ENCODE measurements at regions not wholly inside any gene's neighbourhood (a gene's known extent, or its start where the extent isn't known, plus 50 kb on each side); places are given as distances from the start of the nearest gene placed in this dataset.
A peak's percentile ranks its signal among the peaks of the same experiment; 100 is the strongest.

DNA sequence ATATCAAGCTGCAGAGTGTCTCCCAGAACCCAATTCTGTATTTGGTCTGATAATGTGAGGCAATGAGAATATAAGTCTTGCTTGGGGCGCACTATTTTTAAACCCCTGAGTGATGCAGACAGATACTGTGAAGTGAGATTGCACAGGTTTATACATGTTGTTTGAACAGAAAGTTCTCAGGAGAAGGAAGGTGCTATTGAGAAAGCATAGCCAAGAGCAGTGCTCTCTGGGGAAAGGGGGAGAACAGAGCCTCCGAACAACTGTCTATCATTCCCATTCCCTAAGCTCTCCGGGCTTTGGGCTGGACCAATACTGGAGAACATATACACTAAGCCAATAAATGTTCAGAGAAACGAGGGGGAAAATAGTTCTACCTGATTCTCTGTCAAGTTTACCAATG lies 75.8 kb downstream of the PERP start:
- Histone ChIP-seq H2AFZ (ENCODE audit: low read length) (no peak overlapping the region), H3K36me3 (ENCODE audit: low read depth, low read length) (no peaks in the 10 kb centered on the region), H4K20me1 (ENCODE audit: low read length) (no peaks in the 10 kb centered on the region), H3F3A (ENCODE audit: low read length, unreplicated experiment) (no peaks in the 10 kb centered on the region), H3K4me2 (ENCODE audit: low read length) (no peak overlapping the region), H3K9ac (ENCODE audit: low read length) (no peak overlapping the region), H3K79me2 (ENCODE audit: low read length) (no peaks in the 10 kb centered on the region), H3K27me3 (ENCODE audit: low read length) (no peaks in the 10 kb centered on the region), H3K9me3 (ENCODE audit: low read length) (no peaks in the 10 kb centered on the region), H3K4me1 (ENCODE audit: insufficient read depth, low read length) (peaks cover 23% of the 10 kb centered on the region), H3K27ac (ENCODE audit: low read length) (peak overlapping the region; percentile 44), H3K9me2 (replicated peaks; ENCODE audit: low read length) (no peaks in the 10 kb centered on the region), H3K4me3 (ENCODE audit: low read length) (no peak overlapping the region)
- ChIA-PET POLR2A (ENCODE audit: unreplicated experiment) (no interaction called here), CTCF (no interaction called here)
- DNase-seq (no peak), ATAC-seq (no peak)
- intact Hi-C loops (cut with micrococcal nuclease), result no loop called here
- TF ChIP-seq, protein P1, sequence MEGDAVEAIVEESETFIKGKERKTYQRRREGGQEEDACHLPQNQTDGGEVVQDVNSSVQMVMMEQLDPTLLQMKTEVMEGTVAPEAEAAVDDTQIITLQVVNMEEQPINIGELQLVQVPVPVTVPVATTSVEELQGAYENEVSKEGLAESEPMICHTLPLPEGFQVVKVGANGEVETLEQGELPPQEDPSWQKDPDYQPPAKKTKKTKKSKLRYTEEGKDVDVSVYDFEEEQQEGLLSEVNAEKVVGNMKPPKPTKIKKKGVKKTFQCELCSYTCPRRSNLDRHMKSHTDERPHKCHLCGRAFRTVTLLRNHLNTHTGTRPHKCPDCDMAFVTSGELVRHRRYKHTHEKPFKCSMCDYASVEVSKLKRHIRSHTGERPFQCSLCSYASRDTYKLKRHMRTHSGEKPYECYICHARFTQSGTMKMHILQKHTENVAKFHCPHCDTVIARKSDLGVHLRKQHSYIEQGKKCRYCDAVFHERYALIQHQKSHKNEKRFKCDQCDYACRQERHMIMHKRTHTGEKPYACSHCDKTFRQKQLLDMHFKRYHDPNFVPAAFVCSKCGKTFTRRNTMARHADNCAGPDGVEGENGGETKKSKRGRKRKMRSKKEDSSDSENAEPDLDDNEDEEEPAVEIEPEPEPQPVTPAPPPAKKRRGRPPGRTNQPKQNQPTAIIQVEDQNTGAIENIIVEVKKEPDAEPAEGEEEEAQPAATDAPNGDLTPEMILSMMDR (conservative IDR thresholded peaks at IDR 0.05; ENCODE audit: low read depth, low read length), result no peak
- TF ChIP-seq EZH2phosphoT487 (IDR thresholded peaks at IDR 0.05; ENCODE audit: borderline replicate concordance, low read length) (no peak), EZH2 (IDR thresholded peaks at IDR 0.05; ENCODE audit: low read length, unreplicated experiment) (no peak)
- BruUV-seq (replicated peaks), result no TSS peak

DNA sequence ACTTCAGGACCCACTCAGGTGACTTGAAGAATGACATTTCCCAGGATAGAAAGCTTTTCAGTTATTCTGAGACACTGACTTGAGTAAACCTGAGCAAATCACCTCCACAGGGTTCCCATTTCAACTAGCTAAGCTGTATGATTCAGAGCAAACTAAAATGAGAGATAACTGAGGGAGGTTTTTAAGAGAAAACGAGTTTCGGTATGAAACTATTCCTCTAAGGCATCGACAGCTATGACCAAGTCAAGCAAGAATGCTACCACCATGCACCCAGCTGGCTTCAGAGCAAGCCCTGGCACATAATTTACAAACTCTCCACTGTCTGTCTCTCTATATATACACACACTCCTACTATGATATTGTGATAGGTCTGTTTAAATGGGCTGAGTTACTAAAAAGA lies 75.4 kb downstream of the PERP start:
- Histone ChIP-seq H3K36me3 (ENCODE audit: low read depth, low read length) (no peaks in the 10 kb centered on the region), H3K4me1 (ENCODE audit: insufficient read depth, low read length) (peaks cover 27% of the 10 kb centered on the region), H3K9me3 (ENCODE audit: low read length) (no peaks in the 10 kb centered on the region), H4K20me1 (ENCODE audit: low read length) (no peaks in the 10 kb centered on the region), H3K4me3 (ENCODE audit: low read length) (no peak overlapping the region), H3F3A (ENCODE audit: low read length, unreplicated experiment) (no peaks in the 10 kb centered on the region), H3K9me2 (replicated peaks; ENCODE audit: low read length) (no peaks in the 10 kb centered on the region), H3K27me3 (ENCODE audit: low read length) (no peaks in the 10 kb centered on the region), H3K9ac (ENCODE audit: low read length) (no peak overlapping the region), H3K79me2 (ENCODE audit: low read length) (no peaks in the 10 kb centered on the region), H3K27ac (ENCODE audit: low read length) (peak overlapping the region; percentile 44), H3K4me2 (ENCODE audit: low read length) (no peak overlapping the region), H2AFZ (ENCODE audit: low read length) (no peak overlapping the region)
- no peak for ATAC-seq
- ChIA-PET CTCF (no interaction called here), POLR2A (ENCODE audit: unreplicated experiment) (no interaction called here)
- no peak for TF ChIP-seq EZH2 (IDR thresholded peaks at IDR 0.05; ENCODE audit: low read length, unreplicated experiment)
- TF ChIP-seq EZH2phosphoT487 (IDR thresholded peaks at IDR 0.05; ENCODE audit: borderline replicate concordance, low read length), result no peak
- TF ChIP-seq, protein P1 (conservative IDR thresholded peaks at IDR 0.05; ENCODE audit: low read depth, low read length), result no peak
- no TSS peak for BruUV-seq (replicated peaks)
- intact Hi-C loops (cut with micrococcal nuclease), result no loop called here
- DNase-seq, result peak; percentile 27

DNA sequence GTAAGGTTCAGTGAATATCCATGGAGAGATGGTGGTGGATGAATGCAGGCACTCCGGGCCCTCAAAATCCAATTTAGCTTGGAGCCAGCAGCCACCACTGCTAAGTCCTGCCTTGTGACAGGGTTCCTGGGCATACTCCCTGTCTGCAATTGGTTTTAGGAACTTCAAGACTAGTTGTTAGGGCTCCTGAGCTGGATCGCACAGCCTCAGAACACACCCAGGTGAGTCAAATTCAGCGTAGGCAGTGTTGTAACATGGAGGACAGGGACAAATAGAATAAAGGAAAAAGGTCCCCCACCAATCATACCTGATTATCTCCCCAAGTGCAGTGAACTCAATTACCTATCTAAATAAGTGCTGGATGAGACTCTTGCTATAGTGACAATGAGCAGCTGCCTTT lies 74.6 kb downstream of the PERP start:
- BruUV-seq (replicated peaks), result no TSS peak
- intact Hi-C loops (cut with micrococcal nuclease), result no loop called here
- POLR2A ChIA-PET (ENCODE audit: unreplicated experiment), result no interaction called here

More for the DNA sequence above, 74.6 kb downstream of the PERP start:
- CTCF ChIA-PET, result no interaction called here
- H3K27ac ChIP-seq (ENCODE audit: low read length), result no peak overlapping the region
- H3K9me2 ChIP-seq (replicated peaks; ENCODE audit: low read length), result no peaks in the 10 kb centered on the region
- H3K4me1 ChIP-seq (ENCODE audit: insufficient read depth, low read length), result peaks cover 32% of the 10 kb centered on the region
- H2AFZ ChIP-seq (ENCODE audit: low read length), result no peak overlapping the region
- no peak overlapping the region for H3K4me3 ChIP-seq (ENCODE audit: low read length)
- no peak for ATAC-seq
- no peaks in the 10 kb centered on the region for H4K20me1 ChIP-seq (ENCODE audit: low read length)
- no peaks in the 10 kb centered on the region for H3K79me2 ChIP-seq (ENCODE audit: low read length)
- no peaks in the 10 kb centered on the region for H3K9me3 ChIP-seq (ENCODE audit: low read length)
- no peaks in the 10 kb centered on the region for H3F3A ChIP-seq (ENCODE audit: low read length, unreplicated experiment)
- H3K9ac ChIP-seq (ENCODE audit: low read length), result no peak overlapping the region
- TF ChIP-seq, protein P1 (conservative IDR thresholded peaks at IDR 0.05; ENCODE audit: low read depth, low read length), result no peak
- TF ChIP-seq EZH2phosphoT487 (IDR thresholded peaks at IDR 0.05; ENCODE audit: borderline replicate concordance, low read length) (no peak), EZH2 (IDR thresholded peaks at IDR 0.05; ENCODE audit: low read length, unreplicated experiment) (no peak)
- H3K4me2 ChIP-seq (ENCODE audit: low read length), result no peak overlapping the region
- H3K36me3 ChIP-seq (ENCODE audit: low read depth, low read length), result no peaks in the 10 kb centered on the region
- H3K27me3 ChIP-seq (ENCODE audit: low read length), result no peaks in the 10 kb centered on the region
- no peak for DNase-seq
